Activated CD4-positive, alpha-beta T cell treated with anti-CD3 and anti-CD28 coated beads for 36 hours (primary cell): ENCODE measurements at regions not wholly inside any gene's neighbourhood (a gene's known extent, or its start where the extent isn't known, plus 50 kb on each side); places are given as distances from the start of the nearest gene placed in this dataset.

Experiments used
- ATAC-seq: fragments of 200-7000 bp; cut with Tn5 transposase; one replicate; pipeline ENCODE4 v1.10.0; 2021; ENCODE audit warnings: mild to moderate bottlenecking, moderate library complexity
- CTCF ChIA-PET: fragments of 350-600 bp; sonication (Branson Sonifier 250); formaldehyde crosslinking; loops from one replicate; lab custom pipeline; 2021; ENCODE audit warnings: antibody characterized with exemption; lab: Charles Lee
- POLR2A ChIA-PET: fragments of 350-600 bp; sonication (Branson Sonifier 250); formaldehyde crosslinking; loops from one replicate; lab custom pipeline; 2021; ENCODE audit warnings: antibody characterized with exemption, inconsistent platforms; lab: Charles Lee
- DNase-seq: peaks from one replicate; pipeline ENCODE4 v3.0.0-alpha.2; 2020
- H3K27ac Mint-ChIP-seq: one replicate; pipeline ENCODE4 v1.8.0; 2021; ENCODE audit warnings: mixed read lengths
- H3K27me3 Mint-ChIP-seq: one replicate; pipeline ENCODE4 v1.8.0; 2021; ENCODE audit warnings: mixed read lengths
- H3K36me3 Mint-ChIP-seq: one replicate; pipeline ENCODE4 v1.8.0; 2021; ENCODE audit warnings: low read depth, mixed read lengths
- H3K4me1 Mint-ChIP-seq: one replicate; pipeline ENCODE4 v1.8.0; 2021; ENCODE audit warnings: mixed read lengths
- H3K4me3 Mint-ChIP-seq: one replicate; pipeline ENCODE4 v1.8.0; 2021; ENCODE audit warnings: mild to moderate bottlenecking, moderate library complexity, mixed read lengths
- H3K9me3 Mint-ChIP-seq: one replicate; pipeline ENCODE4 v1.8.0; 2021; ENCODE audit warnings: low read depth, mixed read lengths
- intact Hi-C, 2 experiments: fragments of 100-400 bp; cut with DNase I in 1 of 2; cut with micrococcal nuclease in 1 of 2; formaldehyde crosslinking; loops; one replicate each; pipeline versions ENCODE4 v1.14.2 to v1.15.1; 2022 to 2024; cut with DNase I, micrococcal nuclease

DNA sequence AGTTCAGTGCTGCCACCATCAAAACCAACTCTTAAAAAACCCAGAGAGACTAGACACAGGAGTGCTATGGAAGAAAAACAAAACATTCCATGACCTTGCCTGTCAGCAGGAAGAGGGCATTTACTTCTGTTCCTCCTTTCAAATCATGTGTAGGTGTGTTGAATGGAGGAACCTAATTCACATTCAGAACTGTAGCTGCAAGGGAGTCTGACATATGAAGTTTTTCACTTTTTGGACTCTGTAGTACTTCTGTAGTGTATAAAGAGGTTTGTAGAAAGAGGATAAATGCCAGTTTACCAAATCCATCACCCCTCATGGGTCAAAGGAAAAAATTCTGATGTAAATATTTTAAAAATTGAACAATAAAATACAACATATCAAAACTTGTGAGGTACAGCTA is 51.1 kb upstream of the SYPL1 start:
- Mint-ChIP-seq H3K4me3 (no peak overlapping the region), H3K27ac (no peak overlapping the region), H3K9me3 (peaks cover 7% of the 10 kb centered on the region), H3K4me1 (no peaks in the 10 kb centered on the region), H3K27me3 (peaks cover 14% of the 10 kb centered on the region), H3K36me3 (peaks cover 5% of the 10 kb centered on the region)
- POLR2A ChIA-PET: no interaction called here
- intact Hi-C loops: no loop called here
- no peak for DNase-seq
- no peak for ATAC-seq
- CTCF ChIA-PET: interaction anchor here (0.8 to 6.7 kb wide), 4 partner anchors 9 to 107 kb away, joined by 3 to 53 read pairs (median 30); no protein-coding TSS in a partner anchor
